Lower leg skin (tissue), 3 donors: ENCODE measurements at regions not wholly inside any gene's neighbourhood (a gene's known extent, or its start where the extent isn't known, plus 50 kb on each side); places are given as distances from the start of the nearest gene placed in this dataset.

Experiments used
- POLR2A ChIP-seq, 2 donors: fragments of 450-650 bp; IDR thresholded peaks; one replicate each; pipeline ENCODE4 v1.6.1; 2016 to 2017; ENCODE audit warnings: antibody characterized with exemption in 2 of 2, mild to moderate bottlenecking in 1 of 2, moderate library complexity in 1 of 2
- TF ChIP-seq, protein P1 (sequence below), 3 donors: fragments of 450-650 bp; IDR thresholded peaks; one replicate each; pipeline ENCODE4 v1.5.1; 2016; ENCODE audit warnings: antibody characterized with exemption in 3 of 3, mild to moderate bottlenecking in 3 of 3, moderate library complexity in 2 of 3

DNA sequence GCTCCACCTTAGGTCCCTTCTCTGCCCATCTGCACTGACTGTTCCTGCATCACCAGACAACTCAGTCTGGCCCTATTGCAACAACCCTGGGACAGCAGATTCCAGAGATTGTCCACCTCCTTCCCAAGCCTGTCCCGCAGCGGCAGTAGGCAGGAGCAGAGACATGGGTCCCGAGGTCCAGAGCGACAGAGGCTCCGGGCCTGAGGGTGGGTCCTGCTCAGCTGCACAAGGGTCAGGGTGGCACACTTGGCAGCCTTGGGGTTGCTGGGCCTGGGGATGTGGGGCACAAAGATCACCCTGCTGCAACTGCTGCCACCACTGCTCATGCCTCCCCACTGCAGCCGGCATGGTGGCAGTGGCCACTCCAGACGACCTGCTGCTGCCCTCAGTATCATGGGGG, 674.5 kb downstream of the SH3BGRL start:
- TF ChIP-seq, protein P1, sequence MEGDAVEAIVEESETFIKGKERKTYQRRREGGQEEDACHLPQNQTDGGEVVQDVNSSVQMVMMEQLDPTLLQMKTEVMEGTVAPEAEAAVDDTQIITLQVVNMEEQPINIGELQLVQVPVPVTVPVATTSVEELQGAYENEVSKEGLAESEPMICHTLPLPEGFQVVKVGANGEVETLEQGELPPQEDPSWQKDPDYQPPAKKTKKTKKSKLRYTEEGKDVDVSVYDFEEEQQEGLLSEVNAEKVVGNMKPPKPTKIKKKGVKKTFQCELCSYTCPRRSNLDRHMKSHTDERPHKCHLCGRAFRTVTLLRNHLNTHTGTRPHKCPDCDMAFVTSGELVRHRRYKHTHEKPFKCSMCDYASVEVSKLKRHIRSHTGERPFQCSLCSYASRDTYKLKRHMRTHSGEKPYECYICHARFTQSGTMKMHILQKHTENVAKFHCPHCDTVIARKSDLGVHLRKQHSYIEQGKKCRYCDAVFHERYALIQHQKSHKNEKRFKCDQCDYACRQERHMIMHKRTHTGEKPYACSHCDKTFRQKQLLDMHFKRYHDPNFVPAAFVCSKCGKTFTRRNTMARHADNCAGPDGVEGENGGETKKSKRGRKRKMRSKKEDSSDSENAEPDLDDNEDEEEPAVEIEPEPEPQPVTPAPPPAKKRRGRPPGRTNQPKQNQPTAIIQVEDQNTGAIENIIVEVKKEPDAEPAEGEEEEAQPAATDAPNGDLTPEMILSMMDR (IDR thresholded peaks at IDR 0.05) = no peak
- TF ChIP-seq POLR2A (IDR thresholded peaks at IDR 0.05) = no peak
